GM12878 (cell line): ENCODE measurements at regions not wholly inside any gene's neighbourhood (a gene's known extent, or its start where the extent isn't known, plus 50 kb on each side); places are given as distances from the start of the nearest gene placed in this dataset.

Source experiments
- ATAC-seq: fragments of 200-7000 bp; cut with Tn5 transposase; 3 replicates; pipeline ENCODE4 v1.9.1; 2020; ENCODE audit warnings: mild to moderate bottlenecking, moderate library complexity
- BruUV-seq: library from RNA; stranded (reverse); fragments of 400-500 nt; replicated peaks from 2 replicates; lab custom pipeline; 2021; lab: Mats Ljungman, UMichigan
- CTCF ChIA-PET: fragments of 300-600 bp; sonication (Branson Sonifier 250); formaldehyde crosslinking; extraction: SDS; loops from one replicate; lab custom pipeline; 2021; ENCODE audit warnings: inconsistent platforms; lab: Yijun Ruan, JAX
- POLR2A ChIA-PET: fragments of 350-600 bp; formaldehyde crosslinking; extraction: SDS; loops from one replicate; lab custom pipeline; 2021; ENCODE audit warnings: inconsistent platforms; lab: Charles Lee
- RAD21 ChIA-PET: fragments of 300-600 bp; sonication (Branson Sonifier 250); formaldehyde crosslinking; loops from one replicate; lab custom pipeline; 2023; ENCODE audit warnings: antibody characterized with exemption; ENCODE audit not compliant: unreplicated experiment; lab: Charles Lee
- SMC1A ChIA-PET: fragments of 300-600 bp; sonication (Branson Sonifier 250); formaldehyde crosslinking; loops from one replicate; lab custom pipeline; 2023; ENCODE audit not compliant: unreplicated experiment, uncharacterized antibody; lab: Charles Lee
- DNase-seq: peaks from one replicate; pipeline ENCODE4 v3.0.0-alpha.2; 2011; ENCODE audit warnings: low read depth, low spot score
- FAIRE-seq: peaks from 3 replicates; lab custom pipeline; 2011; peaks lifted over from hg19 to GRCh38; lab: Jason Lieb, UNC
- H2AFZ ChIP-seq: 2 replicates; pipeline ENCODE4 v1.6.0; 2011; ENCODE audit warnings: low read depth, low read length, control low read depth; ENCODE audit not compliant: control insufficient read depth
- H3K27ac ChIP-seq: 2 replicates; pipeline ENCODE4 v1.5.1; 2011; ENCODE audit warnings: control low read depth; ENCODE audit not compliant: control insufficient read depth, insufficient read depth
- H3K27me3 ChIP-seq, 2 experiments: replicated peaks in 1 of 2; 2 replicates each; pipeline versions ENCODE4 v1.6.0 to v1.6.1; 2011; ENCODE audit warnings: low read length in 1 of 2; ENCODE audit not compliant: control insufficient read depth in 2 of 2, insufficient read depth in 2 of 2
- H3K36me3 ChIP-seq, 2 experiments: 2 replicates each; pipeline ENCODE4 v1.5.1; 2011; ENCODE audit warnings: low read length in 1 of 2; ENCODE audit not compliant: control insufficient read depth in 2 of 2, insufficient read depth in 2 of 2
- H3K4me1 ChIP-seq: 2 replicates; pipeline ENCODE4 v1.6.1; 2011; ENCODE audit warnings: mild to moderate bottlenecking, low read length, moderate library complexity, mixed read lengths; ENCODE audit not compliant: control insufficient read depth, insufficient read depth
- H3K4me2 ChIP-seq: 2 replicates; pipeline ENCODE4 v1.6.0; 2011; ENCODE audit warnings: control low read depth; ENCODE audit not compliant: control insufficient read depth, insufficient read depth
- H3K4me3 ChIP-seq: fragments of 200-600 bp; sonication (generic); 2 replicates; pipeline ENCODE4 v1.5.1; 2016
- H3K79me2 ChIP-seq: 2 replicates; pipeline ENCODE4 v1.6.0; 2011; ENCODE audit warnings: low read length; ENCODE audit not compliant: control insufficient read depth, insufficient read depth
- H3K9ac ChIP-seq: 2 replicates; pipeline ENCODE4 v1.8.0; 2011; ENCODE audit warnings: low read length, control low read depth, mixed read lengths; ENCODE audit not compliant: control insufficient read depth, insufficient read depth
- H3K9me3 ChIP-seq: replicated peaks from 3 replicates; pipeline ENCODE4 v1.5.1; 2011; ENCODE audit warnings: mild to moderate bottlenecking, low read length; ENCODE audit not compliant: control insufficient read depth, insufficient read depth
- H4K20me1 ChIP-seq: 2 replicates; pipeline ENCODE4 v1.6.0; 2011; ENCODE audit not compliant: control insufficient read depth, insufficient read depth
- CBX3 ChIP-seq: fragments of 200-600 bp; sonication (generic); IDR thresholded peaks from 2 replicates; pipeline ENCODE4 v1.6.1; 2016; ENCODE audit warnings: low read depth, borderline replicate concordance
- CREM ChIP-seq: IDR thresholded peaks from 2 replicates; pipeline ENCODE4 v1.6.1; 2014; ENCODE audit warnings: antibody characterized with exemption, low read depth
- EGR1 ChIP-seq, 2 experiments: IDR thresholded peaks; 1 replicate in 1 of 2; 2 replicates in 1 of 2; pipeline ENCODE4 v1.6.1; 2011 to 2012; ENCODE audit warnings: low read depth in 2 of 2, low read length in 2 of 2, borderline replicate concordance in 1 of 2, mild to moderate bottlenecking in 1 of 2, moderate library complexity in 1 of 2
- GABPA ChIP-seq: IDR thresholded peaks from 2 replicates; pipeline ENCODE4 v1.6.1; 2014; ENCODE audit warnings: antibody characterized with exemption, low read depth, mild to moderate bottlenecking, inconsistent platforms
- LARP7 ChIP-seq: fragments of 450-650 bp; IDR thresholded peaks from 2 replicates; pipeline ENCODE4 v1.6.1; 2017; ENCODE audit warnings: mild to moderate bottlenecking
- SMAD1 ChIP-seq: fragments of 450-650 bp; IDR thresholded peaks from 2 replicates; pipeline ENCODE4 v1.6.1; 2018; ENCODE audit warnings: mild to moderate bottlenecking, low read depth; ENCODE audit not compliant: partially characterized antibody
- YBX1 ChIP-seq: fragments of 450-650 bp; IDR thresholded peaks from 2 replicates; pipeline ENCODE4 v1.6.1; 2016; ENCODE audit warnings: antibody characterized with exemption
- ZNF384 ChIP-seq: IDR thresholded peaks from 2 replicates; pipeline ENCODE4 v1.6.1; 2012; ENCODE audit warnings: low read depth, mild to moderate bottlenecking, low read length, improper control_type of control experiment, borderline replicate concordance
- ZNF622 ChIP-seq: fragments of 450-650 bp; IDR thresholded peaks from 2 replicates; pipeline ENCODE4 v1.6.1; 2017; ENCODE audit warnings: mild to moderate bottlenecking, inconsistent platforms
- WGBS: methylation state at CpG from one replicate; pipeline ENCODE4 v1.1.6; 2016; ENCODE audit warnings: low lambda C conversion rate; ENCODE audit not compliant: insufficient replicate concordance, insufficient coverage; ENCODE audit errors: missing lambda C conversion rate; 5-methylcytosine and 5-hydroxymethylcytosine counted together
- in situ Hi-C: fragments of 300-500 bp; cut with MboI; formaldehyde crosslinking; loops from 9 replicates; pipeline ENCODE4 v1.14.3; 2018; ENCODE audit warnings: mixed read lengths
- intact Hi-C: fragments of 100-400 bp; cut with micrococcal nuclease; formaldehyde crosslinking; loops from one replicate; pipeline ENCODE4 v1.14.2; 2022; ENCODE audit not compliant: unreplicated experiment
- TF ChIP-seq, protein P1 (sequence below): IDR thresholded peaks from 2 replicates; pipeline ENCODE4 v1.6.1; 2012; ENCODE audit warnings: improper control_type of control experiment, low read depth, low read length; ENCODE audit not compliant: insufficient replicate concordance
- TF ChIP-seq, protein P2 (sequence below): fragments of 450-650 bp; IDR thresholded peaks from 2 replicates; pipeline ENCODE4 v1.6.1; 2016; ENCODE audit warnings: mild to moderate bottlenecking
- TF ChIP-seq, protein P3 (sequence below): fragments of 450-650 bp; IDR thresholded peaks from 2 replicates; pipeline ENCODE4 v1.6.1; 2017; ENCODE audit warnings: mild to moderate bottlenecking, moderate library complexity
- TF ChIP-seq, protein P4 (sequence below): IDR thresholded peaks from 2 replicates; pipeline ENCODE4 v1.6.1; 2011; ENCODE audit warnings: borderline replicate concordance, low read depth, mild to moderate bottlenecking, moderate library complexity, mixed read lengths, low read length; ENCODE audit not compliant: insufficient read depth; ENCODE audit errors: extremely low read length

DNA sequence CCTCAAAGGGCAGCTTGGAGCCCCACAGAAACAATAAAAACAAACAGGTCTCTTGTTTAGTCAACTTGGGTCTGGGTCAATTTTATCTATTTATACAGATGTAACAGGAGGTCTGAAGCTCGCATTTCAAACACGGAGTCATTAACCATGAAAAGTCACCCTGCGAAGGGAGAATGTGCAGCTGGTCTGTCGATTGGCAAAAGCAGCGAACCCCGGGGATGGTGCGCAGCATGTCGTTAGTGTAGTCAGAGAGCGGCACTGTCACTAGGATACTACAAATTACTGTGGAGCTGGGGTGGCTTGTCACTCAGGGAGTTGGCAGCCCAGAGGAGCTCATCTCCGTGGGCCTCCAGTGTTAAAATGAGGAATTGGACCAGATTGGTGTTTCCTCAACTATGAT lies 190.4 kb upstream of the ARG1 start:
- Histone ChIP-seq H4K20me1 (no peaks in the 10 kb centered on the region), H3K36me3 (no peaks in the 10 kb centered on the region), H3K27me3 (0 out of 4 replicates have a peak, but pooled peaks cover 0 to 3% of the 10 kb centered on the region in 2 experiments), H3K9ac (no peak overlapping the region), H3K79me2 (no peaks in the 10 kb centered on the region), H3K9me3 (no peaks in the 10 kb centered on the region), H3K4me3 (no peak overlapping the region), H3K27ac (no peak overlapping the region), H2AFZ (no peak overlapping the region), H3K4me2 (no peak overlapping the region), H3K4me1 (no peaks in the 10 kb centered on the region)
- RAD21 ChIA-PET: no interaction called here
- TF ChIP-seq ZNF384 (no peak), GABPA (no peak), YBX1 (no peak), CREM (no peak), LARP7 (no peak), SMAD1 (no peak), EGR1 (IDR thresholded peaks at IDR 0.05; ENCODE audit: borderline replicate concordance in 1 of 2, low read depth in 2 of 2, low read length in 2 of 2) (no peak), CBX3 (no peak), ZNF622 (no peak)
- TF ChIP-seq, protein P1, sequence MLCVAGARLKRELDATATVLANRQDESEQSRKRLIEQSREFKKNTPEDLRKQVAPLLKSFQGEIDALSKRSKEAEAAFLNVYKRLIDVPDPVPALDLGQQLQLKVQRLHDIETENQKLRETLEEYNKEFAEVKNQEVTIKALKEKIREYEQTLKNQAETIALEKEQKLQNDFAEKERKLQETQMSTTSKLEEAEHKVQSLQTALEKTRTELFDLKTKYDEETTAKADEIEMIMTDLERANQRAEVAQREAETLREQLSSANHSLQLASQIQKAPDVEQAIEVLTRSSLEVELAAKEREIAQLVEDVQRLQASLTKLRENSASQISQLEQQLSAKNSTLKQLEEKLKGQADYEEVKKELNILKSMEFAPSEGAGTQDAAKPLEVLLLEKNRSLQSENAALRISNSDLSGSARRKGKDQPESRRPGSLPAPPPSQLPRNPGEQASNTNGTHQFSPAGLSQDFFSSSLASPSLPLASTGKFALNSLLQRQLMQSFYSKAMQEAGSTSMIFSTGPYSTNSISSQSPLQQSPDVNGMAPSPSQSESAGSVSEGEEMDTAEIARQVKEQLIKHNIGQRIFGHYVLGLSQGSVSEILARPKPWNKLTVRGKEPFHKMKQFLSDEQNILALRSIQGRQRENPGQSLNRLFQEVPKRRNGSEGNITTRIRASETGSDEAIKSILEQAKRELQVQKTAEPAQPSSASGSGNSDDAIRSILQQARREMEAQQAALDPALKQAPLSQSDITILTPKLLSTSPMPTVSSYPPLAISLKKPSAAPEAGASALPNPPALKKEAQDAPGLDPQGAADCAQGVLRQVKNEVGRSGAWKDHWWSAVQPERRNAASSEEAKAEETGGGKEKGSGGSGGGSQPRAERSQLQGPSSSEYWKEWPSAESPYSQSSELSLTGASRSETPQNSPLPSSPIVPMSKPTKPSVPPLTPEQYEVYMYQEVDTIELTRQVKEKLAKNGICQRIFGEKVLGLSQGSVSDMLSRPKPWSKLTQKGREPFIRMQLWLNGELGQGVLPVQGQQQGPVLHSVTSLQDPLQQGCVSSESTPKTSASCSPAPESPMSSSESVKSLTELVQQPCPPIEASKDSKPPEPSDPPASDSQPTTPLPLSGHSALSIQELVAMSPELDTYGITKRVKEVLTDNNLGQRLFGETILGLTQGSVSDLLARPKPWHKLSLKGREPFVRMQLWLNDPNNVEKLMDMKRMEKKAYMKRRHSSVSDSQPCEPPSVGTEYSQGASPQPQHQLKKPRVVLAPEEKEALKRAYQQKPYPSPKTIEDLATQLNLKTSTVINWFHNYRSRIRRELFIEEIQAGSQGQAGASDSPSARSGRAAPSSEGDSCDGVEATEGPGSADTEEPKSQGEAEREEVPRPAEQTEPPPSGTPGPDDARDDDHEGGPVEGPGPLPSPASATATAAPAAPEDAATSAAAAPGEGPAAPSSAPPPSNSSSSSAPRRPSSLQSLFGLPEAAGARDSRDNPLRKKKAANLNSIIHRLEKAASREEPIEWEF: no peak
- TF ChIP-seq, protein P2, sequence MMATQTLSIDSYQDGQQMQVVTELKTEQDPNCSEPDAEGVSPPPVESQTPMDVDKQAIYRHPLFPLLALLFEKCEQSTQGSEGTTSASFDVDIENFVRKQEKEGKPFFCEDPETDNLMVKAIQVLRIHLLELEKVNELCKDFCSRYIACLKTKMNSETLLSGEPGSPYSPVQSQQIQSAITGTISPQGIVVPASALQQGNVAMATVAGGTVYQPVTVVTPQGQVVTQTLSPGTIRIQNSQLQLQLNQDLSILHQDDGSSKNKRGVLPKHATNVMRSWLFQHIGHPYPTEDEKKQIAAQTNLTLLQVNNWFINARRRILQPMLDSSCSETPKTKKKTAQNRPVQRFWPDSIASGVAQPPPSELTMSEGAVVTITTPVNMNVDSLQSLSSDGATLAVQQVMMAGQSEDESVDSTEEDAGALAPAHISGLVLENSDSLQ: no peak
- TF ChIP-seq, protein P3, sequence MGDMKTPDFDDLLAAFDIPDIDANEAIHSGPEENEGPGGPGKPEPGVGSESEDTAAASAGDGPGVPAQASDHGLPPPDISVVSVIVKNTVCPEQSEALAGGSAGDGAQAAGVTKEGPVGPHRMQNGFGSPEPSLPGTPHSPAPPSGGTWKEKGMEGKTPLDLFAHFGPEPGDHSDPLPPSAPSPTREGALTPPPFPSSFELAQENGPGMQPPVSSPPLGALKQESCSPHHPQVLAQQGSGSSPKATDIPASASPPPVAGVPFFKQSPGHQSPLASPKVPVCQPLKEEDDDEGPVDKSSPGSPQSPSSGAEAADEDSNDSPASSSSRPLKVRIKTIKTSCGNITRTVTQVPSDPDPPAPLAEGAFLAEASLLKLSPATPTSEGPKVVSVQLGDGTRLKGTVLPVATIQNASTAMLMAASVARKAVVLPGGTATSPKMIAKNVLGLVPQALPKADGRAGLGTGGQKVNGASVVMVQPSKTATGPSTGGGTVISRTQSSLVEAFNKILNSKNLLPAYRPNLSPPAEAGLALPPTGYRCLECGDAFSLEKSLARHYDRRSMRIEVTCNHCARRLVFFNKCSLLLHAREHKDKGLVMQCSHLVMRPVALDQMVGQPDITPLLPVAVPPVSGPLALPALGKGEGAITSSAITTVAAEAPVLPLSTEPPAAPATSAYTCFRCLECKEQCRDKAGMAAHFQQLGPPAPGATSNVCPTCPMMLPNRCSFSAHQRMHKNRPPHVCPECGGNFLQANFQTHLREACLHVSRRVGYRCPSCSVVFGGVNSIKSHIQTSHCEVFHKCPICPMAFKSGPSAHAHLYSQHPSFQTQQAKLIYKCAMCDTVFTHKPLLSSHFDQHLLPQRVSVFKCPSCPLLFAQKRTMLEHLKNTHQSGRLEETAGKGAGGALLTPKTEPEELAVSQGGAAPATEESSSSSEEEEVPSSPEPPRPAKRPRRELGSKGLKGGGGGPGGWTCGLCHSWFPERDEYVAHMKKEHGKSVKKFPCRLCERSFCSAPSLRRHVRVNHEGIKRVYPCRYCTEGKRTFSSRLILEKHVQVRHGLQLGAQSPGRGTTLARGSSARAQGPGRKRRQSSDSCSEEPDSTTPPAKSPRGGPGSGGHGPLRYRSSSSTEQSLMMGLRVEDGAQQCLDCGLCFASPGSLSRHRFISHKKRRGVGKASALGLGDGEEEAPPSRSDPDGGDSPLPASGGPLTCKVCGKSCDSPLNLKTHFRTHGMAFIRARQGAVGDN: no peak
- TF ChIP-seq, protein P4, sequence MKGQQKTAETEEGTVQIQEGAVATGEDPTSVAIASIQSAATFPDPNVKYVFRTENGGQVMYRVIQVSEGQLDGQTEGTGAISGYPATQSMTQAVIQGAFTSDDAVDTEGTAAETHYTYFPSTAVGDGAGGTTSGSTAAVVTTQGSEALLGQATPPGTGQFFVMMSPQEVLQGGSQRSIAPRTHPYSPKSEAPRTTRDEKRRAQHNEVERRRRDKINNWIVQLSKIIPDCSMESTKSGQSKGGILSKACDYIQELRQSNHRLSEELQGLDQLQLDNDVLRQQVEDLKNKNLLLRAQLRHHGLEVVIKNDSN: no peak
- SMC1A ChIA-PET: no interaction called here
- in situ Hi-C loops (no loop called here), intact Hi-C loops (no loop called here)
- CTCF ChIA-PET: no interaction called here
- WGBS: 58% methylated on average over 10 of the region's 10 CpGs
- FAIRE-seq: no peak
- DNase-seq: no peak
- POLR2A ChIA-PET: no interaction called here
- no peak for ATAC-seq
- no TSS peak for BruUV-seq
